IPS DF 6.9 (cell line): ENCODE measurements at regions not wholly inside any gene's neighbourhood (a gene's known extent, or its start where the extent isn't known, plus 50 kb on each side); places are given as distances from the start of the nearest gene placed in this dataset.

Experiments
- DNase-seq: peaks from one replicate; pipeline ENCODE4 v3.0.0-alpha.2; 2013; ENCODE audit warnings: low read depth, low spot score
- H3K27ac ChIP-seq: one replicate; pipeline ENCODE4 v1.5.1; 2013; ENCODE audit warnings: low read length, control low read depth
- H3K27me3 ChIP-seq: 2 replicates; pipeline ENCODE4 v1.6.1; 2013; ENCODE audit warnings: mild to moderate bottlenecking, low read length; ENCODE audit not compliant: control insufficient read depth, insufficient read depth
- H3K36me3 ChIP-seq: 2 replicates; pipeline ENCODE4 v1.6.1; 2013; ENCODE audit warnings: low read length; ENCODE audit not compliant: control insufficient read depth, insufficient read depth
- H3K4me1 ChIP-seq: 2 replicates; pipeline ENCODE4 v1.6.1; 2013; ENCODE audit warnings: low read length; ENCODE audit not compliant: control insufficient read depth, insufficient read depth
- H3K4me3 ChIP-seq: 2 replicates; pipeline ENCODE4 v1.5.1; 2013; ENCODE audit warnings: mild to moderate bottlenecking, low read length
- H3K9me3 ChIP-seq: 2 replicates; pipeline ENCODE4 v1.6.1; 2013; ENCODE audit warnings: low read length, inconsistent platforms; ENCODE audit not compliant: control insufficient read depth, insufficient read depth
- WGBS: extraction: QIAGEN DNeasy Blood & Tissue Kit; methylation state at CpG from one replicate; pipeline ENCODE4 v1.1.7; 2013; ENCODE audit warnings: mixed read lengths, missing lambda C conversion rate; ENCODE audit not compliant: insufficient read length, insufficient coverage; 5-methylcytosine and 5-hydroxymethylcytosine counted together

DNA sequence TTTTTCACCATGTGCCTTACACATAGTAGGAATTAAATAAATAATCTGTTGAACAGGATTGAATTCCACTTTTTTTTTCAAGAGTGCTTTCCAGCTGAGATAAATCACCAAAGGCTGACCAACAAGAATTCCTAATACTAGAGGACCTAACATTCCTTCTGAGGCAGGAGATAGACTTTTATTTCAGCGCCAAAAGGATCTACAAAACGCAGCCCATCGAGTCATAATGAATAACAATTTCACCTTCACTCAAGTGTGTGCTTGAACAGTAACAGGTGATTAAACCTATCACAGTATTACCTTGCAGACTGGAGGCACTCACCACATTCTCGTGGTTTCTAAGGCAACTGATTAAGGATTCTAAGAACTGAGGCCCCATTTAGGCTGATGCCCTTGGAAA, 224.3 kb upstream of the ATP2B1 start:
- H3K36me3 ChIP-seq = no peaks in the 10 kb centered on the region
- H3K9me3 ChIP-seq = no peaks in the 10 kb centered on the region
- WGBS = no CpG with 5 or more reads among the region's 4 CpGs
- no peak overlapping the region for H3K4me3 ChIP-seq
- H3K27ac ChIP-seq = no peak overlapping the region
- no peak for DNase-seq
- H3K27me3 ChIP-seq = no peaks in the 10 kb centered on the region
- no peaks in the 10 kb centered on the region for H3K4me1 ChIP-seq

DNA sequence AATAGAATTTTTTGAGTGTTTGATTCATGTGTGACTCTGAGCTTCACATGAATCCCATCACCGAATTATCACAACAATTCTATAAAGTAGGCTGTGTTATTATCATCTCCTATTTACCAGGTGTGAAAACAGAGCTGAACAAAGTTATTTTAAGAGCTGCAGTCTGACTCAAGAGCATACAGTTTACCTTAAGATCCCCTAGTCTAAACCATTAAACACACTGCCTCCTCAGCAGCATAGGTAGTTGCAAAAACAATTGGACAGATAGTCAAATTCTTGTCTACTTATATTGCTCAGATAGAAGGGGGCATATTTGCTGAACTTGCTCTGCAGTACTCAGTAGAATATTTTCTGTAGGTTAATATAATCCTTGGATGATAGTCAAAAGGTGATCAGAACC, 219.8 kb upstream of the ATP2B1 start:
- H3K4me1 ChIP-seq = no peaks in the 10 kb centered on the region
- no peaks in the 10 kb centered on the region for H3K36me3 ChIP-seq
- H3K27ac ChIP-seq = no peak overlapping the region
- no peaks in the 10 kb centered on the region for H3K27me3 ChIP-seq
- H3K9me3 ChIP-seq = no peaks in the 10 kb centered on the region
- no peak overlapping the region for H3K4me3 ChIP-seq
- WGBS = no CpG with 5 or more reads among the region's 1 CpG
- DNase-seq = no peak

DNA sequence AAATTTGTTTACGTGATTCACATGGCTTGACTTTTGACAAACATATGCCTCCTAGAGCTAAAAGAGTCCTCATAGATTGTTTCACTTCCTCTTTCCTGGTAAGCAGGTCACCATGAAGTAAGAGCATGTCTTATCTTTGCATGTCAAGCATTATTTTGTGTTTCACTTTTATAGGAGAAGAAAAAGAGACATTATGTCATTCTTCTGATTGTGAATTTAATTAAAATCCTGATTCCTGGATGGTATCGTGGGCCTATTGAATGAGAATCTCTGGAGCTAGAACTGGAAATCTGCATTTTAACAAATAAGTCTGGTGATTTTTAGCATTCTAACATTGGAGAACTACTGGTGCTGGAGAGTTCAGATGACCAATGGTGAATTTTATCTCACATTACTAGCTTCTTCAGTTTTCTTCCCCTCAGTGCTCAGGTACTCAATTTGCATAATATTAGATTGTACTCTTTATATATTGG, 218.6 kb upstream of the ATP2B1 start:
- no CpG with 5 or more reads among the region's 2 CpGs for WGBS
- no peak overlapping the region for H3K4me3 ChIP-seq
- DNase-seq = no peak

DNA sequence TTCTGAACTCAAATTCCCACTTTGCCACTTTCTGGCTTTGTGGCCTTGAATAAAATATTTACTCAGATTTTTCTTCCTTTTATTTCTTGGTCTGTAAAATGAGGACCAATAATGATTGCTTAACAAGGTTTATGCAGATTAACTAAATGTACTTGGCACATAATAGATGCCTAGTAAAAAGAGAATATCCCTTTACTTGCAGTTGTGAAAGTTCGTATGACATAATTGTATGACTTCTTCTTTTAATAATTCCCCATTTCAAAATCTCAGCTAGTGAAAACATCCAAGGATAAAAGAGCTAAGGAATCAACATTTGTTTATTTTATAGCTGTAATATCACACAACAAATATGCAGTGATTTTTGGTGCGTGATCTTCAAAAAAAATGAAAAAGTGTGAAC, 215.6 kb upstream of the ATP2B1 start:
- no CpG with 5 or more reads among the region's 2 CpGs for WGBS
- H3K27ac ChIP-seq = no peak overlapping the region
- no peaks in the 10 kb centered on the region for H3K9me3 ChIP-seq
- no peaks in the 10 kb centered on the region for H3K36me3 ChIP-seq
- H3K4me3 ChIP-seq = no peak overlapping the region
- H3K27me3 ChIP-seq = no peaks in the 10 kb centered on the region
- no peak for DNase-seq
- H3K4me1 ChIP-seq = no peaks in the 10 kb centered on the region

More for the DNA sequence above, 218.6 kb upstream of the ATP2B1 start:
- Histone ChIP-seq H3K9me3 (no peaks in the 10 kb centered on the region), H3K27ac (no peak overlapping the region), H3K27me3 (no peaks in the 10 kb centered on the region), H3K36me3 (no peaks in the 10 kb centered on the region), H3K4me1 (no peaks in the 10 kb centered on the region)

DNA sequence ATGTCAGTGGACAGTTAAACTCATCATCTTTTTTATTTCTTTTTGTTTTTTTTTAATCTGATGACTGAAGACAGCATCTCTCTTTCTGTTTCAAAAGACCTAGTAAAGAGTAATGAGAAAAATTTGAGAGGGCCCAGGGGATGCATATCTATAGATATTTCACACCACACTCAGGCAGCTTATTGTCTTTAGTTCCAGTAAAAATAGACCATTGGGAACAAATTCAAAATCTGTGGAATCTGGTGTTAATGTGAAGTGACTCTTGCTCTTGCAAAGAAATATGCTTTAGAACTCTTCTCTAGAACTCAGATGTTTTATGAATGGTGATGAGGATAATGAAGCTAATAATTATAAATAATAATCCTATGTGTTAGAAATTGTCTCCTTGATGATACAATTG, 214.5 kb upstream of the ATP2B1 start:
- Histone ChIP-seq H3K9me3 (no peaks in the 10 kb centered on the region), H3K27ac (no peak overlapping the region), H3K36me3 (no peaks in the 10 kb centered on the region), H3K4me3 (no peak overlapping the region), H3K27me3 (no peaks in the 10 kb centered on the region), H3K4me1 (no peaks in the 10 kb centered on the region)
- no peak for DNase-seq

DNA sequence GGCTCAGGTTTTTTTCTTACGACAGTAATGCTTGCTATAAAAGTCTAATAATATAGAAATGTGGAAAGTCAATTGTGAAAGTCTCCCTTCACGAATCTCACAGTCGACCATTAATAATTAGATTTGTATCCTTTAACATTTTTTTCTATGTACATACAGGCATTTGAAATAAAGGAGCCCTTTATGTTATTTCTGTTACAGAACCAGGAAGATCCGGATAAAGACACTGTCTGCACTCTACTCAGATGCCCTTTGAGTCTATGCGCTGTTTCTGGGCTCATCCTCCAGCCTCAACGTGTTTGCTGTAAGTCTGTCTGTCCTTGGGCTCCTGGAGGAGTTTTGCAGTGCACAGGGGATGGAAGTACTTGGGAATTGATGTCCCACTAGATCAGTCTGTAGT, 212.2 kb upstream of the ATP2B1 start:
- no CpG with 5 or more reads among the region's 6 CpGs for WGBS
- Histone ChIP-seq H3K27ac (no peak overlapping the region), H3K36me3 (no peaks in the 10 kb centered on the region), H3K4me3 (no peak overlapping the region), H3K9me3 (no peaks in the 10 kb centered on the region), H3K27me3 (no peaks in the 10 kb centered on the region), H3K4me1 (no peaks in the 10 kb centered on the region)
- DNase-seq = no peak

DNA sequence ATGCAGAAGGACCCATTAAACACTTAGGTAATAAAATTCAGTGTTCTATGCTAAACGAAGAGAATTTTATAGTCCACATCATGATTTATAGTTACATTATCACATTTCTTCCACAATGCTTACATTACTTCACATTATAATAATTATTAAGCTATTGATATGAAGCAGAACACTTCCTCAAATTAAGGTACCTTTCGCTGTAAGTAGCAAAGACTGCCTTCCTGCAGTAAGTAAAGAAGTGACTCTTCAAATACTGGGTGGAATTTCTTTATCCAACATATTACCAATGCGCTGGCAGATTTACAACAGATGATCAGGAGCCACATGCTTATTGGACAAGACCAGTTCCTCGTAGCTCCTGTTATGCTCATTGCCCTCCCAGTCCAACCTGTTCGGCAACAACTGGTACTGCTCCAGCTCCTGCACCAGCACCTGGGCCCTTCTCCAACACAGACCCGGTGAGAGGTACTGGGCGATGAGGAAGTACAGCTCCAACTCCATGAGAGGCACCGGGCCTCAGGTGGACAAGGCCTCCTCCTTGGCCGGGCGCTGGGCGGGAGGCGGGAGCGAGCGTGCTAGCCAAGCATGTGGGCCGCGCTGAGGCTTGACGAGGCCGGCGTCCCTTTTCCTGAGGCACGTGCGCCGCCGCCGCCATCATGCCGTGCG, 210.7 kb upstream of the ATP2B1 start:
- Histone ChIP-seq H3K4me1 (no peaks in the 10 kb centered on the region), H3K27me3 (no peaks in the 10 kb centered on the region), H3K9me3 (no peaks in the 10 kb centered on the region), H3K27ac (no peak overlapping the region), H3K4me3 (no peak overlapping the region), H3K36me3 (no peaks in the 10 kb centered on the region)
- DNase-seq = no peak
- no CpG with 5 or more reads among the region's 26 CpGs for WGBS

DNA sequence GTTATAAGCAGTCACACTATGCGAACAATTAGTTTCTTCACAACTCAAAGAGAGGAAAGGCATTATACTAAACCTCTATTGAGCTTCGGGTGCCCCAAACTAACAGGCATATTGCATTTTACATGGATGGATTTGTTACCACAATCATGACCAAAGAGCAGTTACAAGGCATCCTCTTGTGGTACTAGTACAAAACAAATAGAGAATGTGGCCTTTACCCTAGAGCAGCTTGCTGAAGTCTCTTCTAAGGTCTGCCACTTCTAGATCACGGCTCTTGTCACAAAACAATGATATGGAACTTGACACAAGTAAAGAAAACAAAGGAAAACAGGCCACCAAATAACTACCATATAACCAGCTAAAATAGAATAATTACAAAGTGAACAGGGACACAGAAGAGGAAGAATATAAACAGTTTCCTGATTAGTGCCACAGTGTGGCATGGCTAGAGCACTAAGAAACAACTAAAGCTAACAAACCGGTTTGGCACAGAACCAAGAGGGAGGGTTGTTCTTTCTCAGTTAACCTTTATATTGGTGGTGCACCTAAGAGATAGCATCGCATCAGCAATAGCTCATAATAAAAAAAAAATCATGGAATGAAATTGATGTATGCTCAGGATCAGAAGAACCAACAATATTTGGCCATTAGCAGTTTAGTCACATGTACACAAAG, 209.7 kb upstream of the ATP2B1 start:
- no peaks in the 10 kb centered on the region for H3K9me3 ChIP-seq
- no peaks in the 10 kb centered on the region for H3K27me3 ChIP-seq

DNA sequence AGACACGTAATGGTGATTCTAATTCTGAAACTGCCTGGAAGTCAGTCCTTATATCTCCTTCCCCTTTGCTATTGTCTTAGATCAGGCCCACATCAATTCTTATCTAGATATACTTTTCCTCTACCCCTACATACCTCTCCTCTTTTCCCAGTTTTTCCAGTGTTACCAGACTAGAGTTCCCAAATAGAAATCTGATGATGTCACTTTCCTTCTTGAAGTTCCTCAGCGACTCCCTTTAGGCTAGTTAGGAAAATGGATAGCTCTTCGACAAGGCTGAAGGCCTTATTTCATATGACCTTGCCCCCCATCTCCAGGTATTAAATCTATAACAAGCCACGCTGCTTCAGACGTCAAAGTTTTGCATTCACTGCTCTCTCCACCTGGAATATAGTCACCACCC, 201.1 kb upstream of the ATP2B1 start:
- WGBS = no CpG with 5 or more reads among the region's 5 CpGs
- H3K36me3 ChIP-seq = no peaks in the 10 kb centered on the region
- no peak for DNase-seq

More for the DNA sequence above, 209.7 kb upstream of the ATP2B1 start:
- no peaks in the 10 kb centered on the region for H3K4me1 ChIP-seq
- no peak for DNase-seq
- WGBS = no CpG with 5 or more reads among the region's 5 CpGs
- H3K36me3 ChIP-seq = no peaks in the 10 kb centered on the region
- H3K27ac ChIP-seq = no peak overlapping the region
- H3K4me3 ChIP-seq = no peak overlapping the region

DNA sequence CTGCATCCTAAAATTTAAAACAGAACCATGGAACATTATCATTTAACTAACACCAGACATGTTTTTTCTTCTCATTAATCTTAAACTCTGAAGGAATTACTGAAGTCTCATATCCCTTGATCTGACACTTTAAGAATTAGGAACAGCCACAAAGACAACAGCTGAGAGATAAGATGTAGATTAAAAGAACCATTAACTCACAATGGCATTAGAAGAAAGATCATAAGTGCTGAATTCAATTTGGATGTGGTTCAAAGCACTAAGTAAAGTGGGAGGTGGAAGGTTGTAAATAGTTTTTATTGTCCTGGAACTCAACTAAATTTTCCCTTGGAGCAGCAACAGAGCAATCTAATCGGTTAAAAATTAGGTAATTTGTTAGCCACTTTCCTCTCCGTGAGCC, 199.0 kb upstream of the ATP2B1 start:
- Histone ChIP-seq H3K27ac (no peak overlapping the region), H3K36me3 (no peaks in the 10 kb centered on the region), H3K4me3 (no peak overlapping the region), H3K4me1 (no peaks in the 10 kb centered on the region), H3K27me3 (no peaks in the 10 kb centered on the region), H3K9me3 (no peaks in the 10 kb centered on the region)
- WGBS = no CpG with 5 or more reads among the region's 2 CpGs
- DNase-seq = no peak

More for the DNA sequence above, 201.1 kb upstream of the ATP2B1 start:
- Histone ChIP-seq H3K27me3 (no peaks in the 10 kb centered on the region), H3K4me1 (no peaks in the 10 kb centered on the region), H3K4me3 (no peak overlapping the region), H3K27ac (no peak overlapping the region), H3K9me3 (no peaks in the 10 kb centered on the region)

DNA sequence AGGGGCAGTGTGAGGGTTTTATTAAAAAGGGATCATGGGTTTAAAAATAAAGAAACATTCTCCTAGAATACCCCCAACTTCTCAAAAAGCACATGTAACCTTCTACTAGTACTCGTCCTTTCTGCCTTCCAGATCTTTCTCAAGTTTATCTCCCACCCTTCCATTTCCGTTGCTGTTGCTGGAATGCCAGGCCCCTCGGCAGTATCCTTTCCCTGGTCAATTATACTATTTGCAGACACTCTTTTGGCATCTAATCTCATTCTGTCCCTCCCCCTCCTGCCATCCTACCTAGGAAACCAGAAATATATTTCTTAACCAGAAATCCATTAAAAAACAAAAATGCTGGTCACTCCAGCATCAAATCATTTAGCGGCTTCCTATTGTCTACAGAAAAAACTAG, 198.2 kb upstream of the ATP2B1 start:
- Histone ChIP-seq H3K4me1 (no peaks in the 10 kb centered on the region), H3K36me3 (no peaks in the 10 kb centered on the region), H3K27ac (no peak overlapping the region), H3K9me3 (no peaks in the 10 kb centered on the region), H3K4me3 (no peak overlapping the region), H3K27me3 (no peaks in the 10 kb centered on the region)
- no CpG with 5 or more reads among the region's 4 CpGs for WGBS
- no peak for DNase-seq
